HG02623 (cell line): ENCODE measurements at regions not wholly inside any gene's neighbourhood (a gene's known extent, or its start where the extent isn't known, plus 50 kb on each side); places are given as distances from the start of the nearest gene placed in this dataset.
"Not testable (repeated sequence)": the region's sequence is repeated elsewhere in the genome, so short reads cannot be mapped to it uniquely, and the experiment has no call there.

Source experiments
- ATAC-seq: cut with Tn5 transposase; IDR thresholded peaks from one replicate; pipeline ENCODE4 v1.9.1; 2021; ENCODE audit warnings: moderate library complexity; ENCODE audit not compliant: unreplicated experiment

DNA sequence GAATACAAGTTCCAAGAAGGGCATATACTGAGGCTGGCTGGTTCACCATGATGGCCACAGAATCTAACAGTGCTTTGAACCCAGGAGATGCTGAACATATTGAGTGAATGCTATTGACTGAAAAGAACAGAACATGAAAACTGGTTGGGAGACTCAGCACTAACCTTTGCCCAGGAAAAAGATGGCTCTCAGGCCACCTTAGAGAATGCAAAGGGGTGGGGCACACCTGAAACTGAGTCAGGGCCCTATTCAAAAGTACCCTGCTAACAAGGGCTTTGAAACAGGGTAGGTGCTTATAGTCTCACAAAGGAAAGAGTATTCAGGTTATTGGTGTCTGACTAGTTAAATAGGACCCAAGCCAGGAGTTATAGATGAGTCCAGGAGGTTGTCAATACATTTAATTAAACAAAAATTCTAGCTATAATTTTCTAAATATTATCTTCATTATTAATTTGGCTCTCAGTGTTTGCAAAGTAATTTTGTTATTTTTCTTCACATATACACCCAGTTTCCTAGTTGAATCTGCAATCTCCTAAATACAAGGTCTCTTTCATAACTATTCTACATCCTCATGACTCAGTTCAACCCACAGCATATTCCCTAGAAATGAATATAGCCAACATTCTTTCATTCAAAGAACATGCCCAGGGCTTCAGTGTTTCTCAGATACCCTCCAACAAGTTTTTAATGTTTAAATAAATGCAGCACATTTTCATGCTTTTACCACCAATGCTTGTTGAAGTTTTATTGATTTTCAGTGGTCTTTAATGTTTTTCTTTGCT lies 144.2 kb upstream of the RAPGEF2 start:
- no peak for ATAC-seq

- ATAC-seq = no peak
Observed at GRCh38 chr4:158962393-158962792, 140.5 kb upstream of the RAPGEF2 start.

GRCh38 chr4:158963282-158963681 lies 139.6 kb upstream of the RAPGEF2 start:
- ATAC-seq = not testable (repeated sequence)

- no peak for ATAC-seq
Observed at GRCh38 chr4:158964114-158964727, 138.7 kb upstream of the RAPGEF2 start.

DNA sequence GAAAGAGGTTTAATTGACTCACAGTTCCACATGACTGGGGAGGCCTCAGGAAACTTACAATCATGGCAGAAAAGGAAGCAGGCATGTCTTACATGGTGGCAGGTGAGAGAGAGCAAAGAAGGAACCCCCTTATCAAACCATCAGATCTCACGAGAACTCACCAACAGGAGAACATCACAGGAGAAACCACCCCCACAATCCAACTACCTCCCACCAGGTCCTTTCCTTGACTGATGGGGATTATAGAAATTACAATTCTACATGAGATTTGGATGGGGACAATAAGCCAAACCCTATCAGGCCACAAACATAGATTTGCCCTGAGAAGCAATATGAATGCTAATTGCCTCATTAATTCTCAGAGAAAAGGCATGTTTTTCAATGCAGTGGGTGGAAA lies 138.2 kb upstream of the RAPGEF2 start:
- no peak for ATAC-seq

DNA sequence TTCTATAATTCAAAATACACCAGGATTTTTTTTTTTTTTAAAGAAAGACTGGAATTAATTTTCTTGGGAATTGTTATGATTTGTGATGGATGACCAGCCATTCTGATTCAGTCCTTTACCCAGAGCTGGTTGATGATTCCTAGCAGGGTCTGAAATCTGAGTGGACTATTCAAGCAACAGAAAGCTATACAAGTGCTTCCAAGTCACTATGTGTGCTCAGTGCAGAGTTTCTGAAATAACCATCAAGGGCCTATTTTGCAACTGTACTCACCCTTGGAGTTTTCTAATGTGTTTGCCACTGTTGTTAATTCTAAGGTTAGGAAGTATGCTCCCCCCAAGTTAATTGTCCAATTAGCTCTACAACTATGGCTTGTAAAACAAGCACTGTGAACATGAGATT lies 137.7 kb upstream of the RAPGEF2 start:
- no peak for ATAC-seq

DNA sequence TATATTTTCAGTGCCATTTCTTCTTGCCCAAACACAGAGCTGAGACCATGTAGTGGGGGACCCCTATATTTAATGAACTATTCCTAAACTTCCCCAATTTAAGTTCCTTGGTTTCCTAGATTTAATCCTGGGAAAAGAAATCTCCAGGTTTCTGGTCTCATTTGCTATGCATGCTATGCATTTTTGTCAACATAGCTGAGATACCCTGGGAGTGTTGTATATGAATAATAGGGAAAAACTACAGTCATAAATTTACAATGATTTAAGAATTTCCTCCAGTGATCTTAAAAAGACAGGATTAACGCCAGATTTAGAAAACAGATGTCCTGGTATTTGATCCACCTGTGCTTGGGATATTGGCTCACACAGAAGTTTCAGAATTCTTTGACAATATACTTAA lies 136.8 kb upstream of the RAPGEF2 start:
- no peak for ATAC-seq

DNA sequence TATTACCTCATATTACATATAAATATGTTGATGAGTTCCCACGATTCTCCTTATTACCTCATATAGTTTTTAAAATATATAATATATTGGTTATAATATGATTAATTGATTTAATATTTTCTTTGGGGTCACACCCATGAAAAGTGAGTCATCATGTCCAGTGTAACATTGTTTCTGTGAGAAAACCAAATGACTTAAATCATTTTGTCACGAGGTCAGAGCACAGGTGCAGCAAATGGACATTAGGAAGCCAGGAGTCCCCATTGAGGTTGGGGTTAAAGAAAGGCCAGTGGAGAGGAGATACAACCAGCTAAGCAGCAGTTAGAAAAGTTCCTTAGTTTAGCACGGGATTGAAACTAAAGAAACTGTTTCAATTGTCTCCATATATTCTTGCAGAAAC lies 133.9 kb upstream of the RAPGEF2 start:
- ATAC-seq = no peak

DNA sequence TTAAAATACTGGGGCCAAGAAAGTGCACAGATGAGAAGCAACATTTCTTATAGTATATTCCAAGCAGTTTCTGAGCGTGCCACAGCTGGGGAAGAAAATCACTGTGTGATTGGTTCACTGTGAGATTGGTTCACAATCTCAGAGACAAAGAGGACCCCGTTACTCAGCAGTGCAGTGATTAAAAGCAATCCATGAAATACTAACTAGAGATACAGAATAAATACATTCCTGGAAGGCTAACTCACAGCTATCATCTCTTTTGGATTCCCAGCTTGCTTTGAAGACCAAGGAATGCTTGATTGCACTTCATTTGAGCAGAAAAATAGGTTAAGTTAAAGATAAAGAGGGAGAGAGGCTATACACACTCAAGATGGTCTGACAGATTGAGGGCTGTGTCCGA lies 132.1 kb upstream of the RAPGEF2 start:
- ATAC-seq = no peak

DNA sequence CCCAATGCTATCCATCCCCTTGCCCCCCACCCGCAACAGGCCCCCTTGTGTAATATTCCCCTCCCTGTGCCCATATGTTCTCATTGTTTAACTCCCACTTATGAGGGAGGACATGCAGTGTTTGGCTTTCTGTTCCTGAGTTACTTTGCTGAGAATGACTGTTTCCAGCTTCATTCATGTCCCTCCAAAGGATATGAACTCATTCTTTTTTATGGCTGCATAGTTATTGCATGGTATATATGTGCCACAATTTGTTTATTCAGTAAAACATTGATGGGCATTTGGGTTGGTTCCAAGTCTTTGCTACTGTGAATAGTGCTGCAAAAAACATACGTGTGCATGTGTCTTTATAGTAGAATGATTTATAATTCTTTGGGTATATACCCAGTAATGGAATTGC lies 128.4 kb upstream of the RAPGEF2 start:
- not testable (repeated sequence) for ATAC-seq

GRCh38 chr4:158980711-158981110 lies 122.2 kb upstream of the RAPGEF2 start:
- ATAC-seq = not testable (repeated sequence)

DNA sequence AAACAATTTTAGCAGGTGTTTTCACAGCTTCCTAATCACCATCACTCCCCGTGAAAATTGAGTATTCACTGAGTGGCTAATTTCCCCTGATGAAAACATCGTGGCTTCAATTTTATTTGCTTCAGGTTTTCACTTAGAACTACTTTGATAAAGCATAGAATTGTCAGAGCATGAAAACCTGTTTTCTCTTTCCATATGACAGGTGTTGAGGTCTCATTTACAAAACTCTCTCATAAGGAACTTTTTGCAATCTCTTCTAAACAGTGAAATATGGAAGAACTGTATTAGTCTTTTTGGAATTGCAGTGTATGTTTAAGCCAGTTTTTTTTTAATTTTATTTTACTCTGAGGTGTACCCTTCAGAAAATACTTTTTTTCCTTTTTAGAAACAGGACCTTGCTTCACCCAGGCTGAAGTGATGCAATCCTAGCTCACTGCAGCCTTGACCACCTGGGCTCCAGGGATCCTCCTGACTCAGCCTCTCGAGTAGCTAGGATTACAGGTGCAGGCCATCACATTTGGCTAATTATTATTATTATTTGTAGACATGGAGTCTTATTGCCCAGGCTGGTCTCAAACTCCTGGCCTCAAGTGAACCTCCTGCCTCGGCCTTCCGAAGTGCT lies 111.2 kb upstream of the RAPGEF2 start:
- no peak for ATAC-seq

GRCh38 chr4:158993891-158994290 lies 109.0 kb upstream of the RAPGEF2 start:
- no peak for ATAC-seq

DNA sequence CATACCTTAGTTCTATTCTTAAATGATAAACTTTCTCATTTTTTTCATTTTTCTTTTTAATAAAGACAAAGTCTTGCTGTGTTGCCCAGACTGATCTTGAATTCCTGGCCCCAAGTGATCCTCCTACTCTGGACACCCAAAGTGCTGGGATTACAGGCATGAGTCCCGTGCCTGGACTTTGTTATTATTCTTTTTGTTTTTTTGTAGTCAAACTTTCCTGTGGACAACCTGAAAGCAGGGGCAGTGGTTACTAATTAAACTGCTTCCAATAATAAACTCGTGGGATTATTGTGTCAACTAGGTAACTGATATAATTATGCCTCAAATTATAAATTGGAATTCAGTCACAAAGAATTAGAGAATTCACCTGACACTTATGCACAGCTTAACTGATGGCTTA lies 107.8 kb upstream of the RAPGEF2 start:
- no peak for ATAC-seq

- ATAC-seq = no peak
Observed at GRCh38 chr4:158995965-158996364, 106.9 kb upstream of the RAPGEF2 start.

DNA sequence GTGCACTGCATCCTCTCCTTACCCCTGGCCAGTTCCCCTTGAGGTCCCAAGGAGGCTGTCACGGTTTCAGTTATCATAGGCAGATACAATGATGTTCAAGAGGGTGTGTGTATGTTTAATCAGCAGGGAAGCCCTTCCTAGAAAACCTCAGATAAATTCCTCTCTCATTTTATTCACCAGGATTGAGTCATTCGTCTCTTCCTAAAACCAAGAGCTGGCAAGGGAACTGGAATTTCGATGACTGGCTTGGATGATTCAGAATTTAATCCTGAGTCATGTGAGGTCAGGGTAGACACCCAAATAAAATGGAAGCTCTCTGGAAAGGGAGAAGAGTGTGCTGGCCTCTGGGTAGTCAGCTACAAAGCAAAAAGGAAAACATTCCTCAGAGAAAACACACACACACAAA lies 106.2 kb upstream of the RAPGEF2 start:
- no peak for ATAC-seq

GRCh38 chr4:158997660-158998349 lies 105.1 kb upstream of the RAPGEF2 start:
- ATAC-seq = no peak

DNA sequence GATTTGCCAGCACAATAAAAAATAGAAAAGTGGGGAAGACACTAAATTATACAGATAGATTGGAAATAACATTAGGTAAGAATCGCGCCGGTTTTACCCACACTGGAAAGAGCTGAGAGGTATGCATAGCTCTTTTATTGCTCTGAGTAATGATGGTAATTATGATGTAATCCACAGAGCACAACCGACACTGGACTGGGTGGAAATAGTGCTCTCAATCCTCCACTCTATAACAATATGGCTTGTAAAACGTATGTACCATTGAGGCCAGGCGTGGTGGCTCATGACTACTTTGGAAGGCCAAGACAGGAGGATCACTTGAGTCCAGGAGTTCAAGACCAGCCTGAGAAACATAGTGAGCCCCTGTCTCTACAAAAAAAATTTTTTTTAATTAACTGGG lies 104.3 kb upstream of the RAPGEF2 start:
- ATAC-seq = no peak

GRCh38 chr4:158999166-158999682 lies 103.7 kb upstream of the RAPGEF2 start:
- no peak for ATAC-seq

GRCh38 chr4:158999849-159000248 lies 103.0 kb upstream of the RAPGEF2 start:
- no peak for ATAC-seq

DNA sequence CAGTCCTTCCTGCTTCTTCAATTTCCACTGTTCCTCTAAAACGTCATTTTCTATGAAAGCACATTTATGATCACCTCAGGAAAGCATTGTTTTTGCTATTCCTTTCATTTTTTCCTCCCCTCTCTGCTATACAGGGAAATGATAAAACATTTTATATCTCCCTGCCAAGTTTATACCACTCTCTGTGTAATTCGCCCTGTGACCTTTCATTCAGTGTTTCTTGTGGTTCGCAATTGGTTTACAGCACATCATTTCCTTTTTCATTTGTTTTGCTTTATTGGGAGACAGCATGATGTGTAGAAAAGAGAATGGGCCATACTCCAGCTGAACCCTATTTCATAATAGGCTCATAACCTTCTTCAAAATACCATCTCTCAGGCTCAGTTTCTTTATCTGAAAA lies 99.9 kb upstream of the RAPGEF2 start:
- no peak for ATAC-seq
